Endothelial cell (in vitro differentiated cells): ENCODE measurements at regions not wholly inside any gene's neighbourhood (a gene's known extent, or its start where the extent isn't known, plus 50 kb on each side); places are given as distances from the start of the nearest gene placed in this dataset.

Experiments
- DNase-seq: peaks from one replicate; pipeline ENCODE4 v3.0.0; 2021; ENCODE audit warnings: low spot score
- H3K27ac Mint-ChIP-seq: one replicate; pipeline ENCODE4 v1.8.0; 2021; ENCODE audit warnings: mixed read lengths, inconsistent platforms; ENCODE audit not compliant: unreplicated experiment
- H3K27me3 Mint-ChIP-seq: one replicate; pipeline ENCODE4 v1.8.0; 2021; ENCODE audit warnings: mild to moderate bottlenecking, moderate library complexity, mixed read lengths, inconsistent platforms; ENCODE audit not compliant: unreplicated experiment
- H3K36me3 Mint-ChIP-seq: one replicate; pipeline ENCODE4 v1.8.0; 2021; ENCODE audit warnings: mild to moderate bottlenecking, low read depth, mixed read lengths, inconsistent platforms; ENCODE audit not compliant: unreplicated experiment
- H3K4me1 Mint-ChIP-seq: one replicate; pipeline ENCODE4 v1.8.0; 2021; ENCODE audit warnings: mild to moderate bottlenecking, mixed read lengths, inconsistent platforms; ENCODE audit not compliant: unreplicated experiment
- H3K4me3 Mint-ChIP-seq: one replicate; pipeline ENCODE4 v1.8.0; 2021; ENCODE audit warnings: mild to moderate bottlenecking, mixed read lengths, inconsistent platforms; ENCODE audit not compliant: unreplicated experiment
- H3K9me3 Mint-ChIP-seq: one replicate; pipeline ENCODE4 v1.8.0; 2021; ENCODE audit warnings: mixed read lengths, inconsistent platforms; ENCODE audit not compliant: unreplicated experiment
- CTCF ChIP-seq: fragments of 200-600 bp; sonication (generic); IDR thresholded peaks from one replicate; pipeline ENCODE4 v1.5.0; 2021; ENCODE audit warnings: antibody characterized with exemption; ENCODE audit not compliant: unreplicated experiment

- Mint-ChIP-seq H3K4me1 (peaks cover 4% of the 10 kb centered on the region), H3K27ac (peak overlapping the region; percentile 79), H3K27me3 (no peaks in the 10 kb centered on the region), H3K9me3 (no peaks in the 10 kb centered on the region), H3K4me3 (no peak overlapping the region), H3K36me3 (no peaks in the 10 kb centered on the region)
- TF ChIP-seq CTCF = peak; percentile 60
- peak; percentile 55 for DNase-seq
These were observed 77.6 kb upstream of the CHRM3 start for GRCh38 chr1:239308701-239309333.

GRCh38 chr1:239307886-239308285, 78.5 kb upstream of the CHRM3 start:
- Mint-ChIP-seq H3K9me3 (no peaks in the 10 kb centered on the region), H3K4me1 (peaks cover 4% of the 10 kb centered on the region), H3K4me3 (no peak overlapping the region), H3K27ac (no peak overlapping the region), H3K36me3 (no peaks in the 10 kb centered on the region), H3K27me3 (no peaks in the 10 kb centered on the region)
- TF ChIP-seq CTCF = no peak
- DNase-seq = no peak

- H3K36me3 Mint-ChIP-seq = no peaks in the 10 kb centered on the region
These were observed 79.9 kb upstream of the CHRM3 start for GRCh38 chr1:239306426-239306825.

GRCh38 chr1:239303289-239303688, 83.1 kb upstream of the CHRM3 start:
- no peaks in the 10 kb centered on the region for H3K27me3 Mint-ChIP-seq
- no peaks in the 10 kb centered on the region for H3K36me3 Mint-ChIP-seq
- H3K27ac Mint-ChIP-seq = no peak overlapping the region
- TF ChIP-seq CTCF = no peak
- H3K4me3 Mint-ChIP-seq = no peak overlapping the region
- H3K4me1 Mint-ChIP-seq = peaks cover 7% of the 10 kb centered on the region
- no peaks in the 10 kb centered on the region for H3K9me3 Mint-ChIP-seq
- DNase-seq = no peak

More at GRCh38 chr1:239306426-239306825, 79.9 kb upstream of the CHRM3 start:
- DNase-seq = no peak
- Mint-ChIP-seq H3K4me1 (peaks cover 9% of the 10 kb centered on the region), H3K27me3 (no peaks in the 10 kb centered on the region), H3K4me3 (no peak overlapping the region), H3K9me3 (no peaks in the 10 kb centered on the region), H3K27ac (no peak overlapping the region)
- no peak for TF ChIP-seq CTCF

- no peaks in the 10 kb centered on the region for H3K9me3 Mint-ChIP-seq
These were observed 83.7 kb upstream of the CHRM3 start for GRCh38 chr1:239302696-239303095.

More at GRCh38 chr1:239302696-239303095, 83.7 kb upstream of the CHRM3 start:
- Mint-ChIP-seq H3K4me3 (no peak overlapping the region), H3K36me3 (no peaks in the 10 kb centered on the region), H3K27me3 (no peaks in the 10 kb centered on the region), H3K27ac (no peak overlapping the region), H3K4me1 (peaks cover 7% of the 10 kb centered on the region)
- no peak for DNase-seq
- TF ChIP-seq CTCF = no peak
